RWPE1 (cell line): ENCODE measurements at regions not wholly inside any gene's neighbourhood (a gene's known extent, or its start where the extent isn't known, plus 50 kb on each side); places are given as distances from the start of the nearest gene placed in this dataset.

Experiments used
- CTCF ChIA-PET: fragments of 350-600 bp; sonication (Branson Sonifier 250); formaldehyde crosslinking; extraction: SDS; loops from one replicate; lab custom pipeline; 2021; lab: Yijun Ruan, JAX
- POLR2A ChIA-PET: fragments of 400-600 bp; formaldehyde crosslinking; extraction: SDS; loops from one replicate; lab custom pipeline; 2020; ENCODE audit warnings: antibody characterized with exemption; ENCODE audit not compliant: low non-redundant PET; lab: Yijun Ruan, JAX
- DNase-seq: peaks from one replicate; pipeline ENCODE4 v3.0.0; 2012; ENCODE audit warnings: low spot score
- H3K27ac ChIP-seq: fragments of 450-650 bp; 2 replicates; pipeline ENCODE4 v1.5.1; 2017
- CTCF ChIP-seq: fragments of 450-650 bp; conservative IDR thresholded peaks from 2 replicates; pipeline ENCODE4 v1.5.1; 2017; ENCODE audit warnings: low read depth, mild to moderate bottlenecking

- ChIA-PET CTCF (interaction anchor here (0.5 kb wide), 1 partner anchor 14 kb away, joined by 5 read pairs; no protein-coding TSS in a partner anchor), POLR2A (no interaction called here)
- no peak for DNase-seq
- no peak for TF ChIP-seq CTCF
- H3K27ac ChIP-seq = no peak overlapping the region
These were observed 1081.7 kb upstream of the FANCL start for GRCh38 chr2:59322870-59323269.

- DNase-seq = no peak
- ChIA-PET POLR2A (no interaction called here), CTCF (no interaction called here)
- no peak overlapping the region for H3K27ac ChIP-seq
- TF ChIP-seq CTCF = no peak
These were observed 1080.9 kb upstream of the FANCL start for GRCh38 chr2:59322005-59322404.

- no peak overlapping the region for H3K27ac ChIP-seq
- no peak for DNase-seq
- ChIA-PET CTCF (no interaction called here), POLR2A (no interaction called here)
- no peak for TF ChIP-seq CTCF
These were observed 1073.1 kb upstream of the FANCL start for GRCh38 chr2:59314031-59314766.

GRCh38 chr2:59312967-59313940 is 1072.1 kb upstream of the FANCL start:
- CTCF ChIA-PET = no interaction called here
- no peak overlapping the region for H3K27ac ChIP-seq

GRCh38 chr2:59312029-59312428 is 1070.9 kb upstream of the FANCL start:
- ChIA-PET CTCF (no interaction called here), POLR2A (no interaction called here)
- H3K27ac ChIP-seq = no peak overlapping the region
- no peak for TF ChIP-seq CTCF
- DNase-seq = no peak

More at GRCh38 chr2:59312967-59313940, 1072.1 kb upstream of the FANCL start:
- DNase-seq = no peak
- POLR2A ChIA-PET = no interaction called here
- TF ChIP-seq CTCF = no peak

- no peak for DNase-seq
- TF ChIP-seq CTCF = no peak
- ChIA-PET POLR2A (no interaction called here), CTCF (interaction anchor here (0.9 kb wide), 1 partner anchor 25 kb away, joined by 3 read pairs; no protein-coding TSS in a partner anchor)
- no peak overlapping the region for H3K27ac ChIP-seq
These were observed 1067.0 kb upstream of the FANCL start for GRCh38 chr2:59308108-59308507.
